Activated CD4-positive, alpha-beta T cell treated with anti-CD3 and anti-CD28 coated beads for 48 hours (primary cell): ENCODE measurements at regions not wholly inside any gene's neighbourhood (a gene's known extent, or its start where the extent isn't known, plus 50 kb on each side); places are given as distances from the start of the nearest gene placed in this dataset.

Experiments
- DNase-seq: peaks from one replicate; pipeline ENCODE4 v3.0.0-alpha.2; 2020

GRCh38 chr20:21812379-21812778 is 106.9 kb downstream of the PAX1 start:
- DNase-seq = no peak

DNA sequence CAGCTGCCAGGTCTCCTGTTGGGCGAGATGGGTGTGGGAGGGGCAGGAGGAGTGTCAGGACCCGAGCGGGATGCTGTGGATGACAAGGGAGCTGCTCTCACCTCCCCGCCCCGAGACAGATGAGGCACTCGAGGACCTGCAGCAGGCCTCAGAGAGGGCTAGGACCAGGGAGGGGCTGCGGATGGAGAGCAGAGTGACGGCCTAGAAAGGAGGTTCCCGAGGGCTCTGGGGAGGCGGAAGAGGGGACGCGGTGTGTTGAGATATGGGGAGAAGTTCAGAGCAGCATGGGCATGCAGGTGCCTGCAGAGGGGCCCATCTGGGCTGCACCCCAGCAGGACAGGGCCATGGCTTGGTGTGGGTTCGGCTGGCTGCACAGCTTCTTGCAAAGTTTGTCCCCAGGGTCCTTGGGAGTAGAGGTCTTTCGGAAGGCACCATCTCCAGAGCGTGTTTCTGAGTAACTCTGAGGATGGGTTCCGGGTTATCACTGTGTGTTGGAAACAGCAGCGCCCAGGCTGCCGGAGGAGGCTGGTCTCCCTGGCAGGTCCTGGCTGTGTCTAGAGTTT is 104.6 kb downstream of the PAX1 start:
- DNase-seq = no peak

DNA sequence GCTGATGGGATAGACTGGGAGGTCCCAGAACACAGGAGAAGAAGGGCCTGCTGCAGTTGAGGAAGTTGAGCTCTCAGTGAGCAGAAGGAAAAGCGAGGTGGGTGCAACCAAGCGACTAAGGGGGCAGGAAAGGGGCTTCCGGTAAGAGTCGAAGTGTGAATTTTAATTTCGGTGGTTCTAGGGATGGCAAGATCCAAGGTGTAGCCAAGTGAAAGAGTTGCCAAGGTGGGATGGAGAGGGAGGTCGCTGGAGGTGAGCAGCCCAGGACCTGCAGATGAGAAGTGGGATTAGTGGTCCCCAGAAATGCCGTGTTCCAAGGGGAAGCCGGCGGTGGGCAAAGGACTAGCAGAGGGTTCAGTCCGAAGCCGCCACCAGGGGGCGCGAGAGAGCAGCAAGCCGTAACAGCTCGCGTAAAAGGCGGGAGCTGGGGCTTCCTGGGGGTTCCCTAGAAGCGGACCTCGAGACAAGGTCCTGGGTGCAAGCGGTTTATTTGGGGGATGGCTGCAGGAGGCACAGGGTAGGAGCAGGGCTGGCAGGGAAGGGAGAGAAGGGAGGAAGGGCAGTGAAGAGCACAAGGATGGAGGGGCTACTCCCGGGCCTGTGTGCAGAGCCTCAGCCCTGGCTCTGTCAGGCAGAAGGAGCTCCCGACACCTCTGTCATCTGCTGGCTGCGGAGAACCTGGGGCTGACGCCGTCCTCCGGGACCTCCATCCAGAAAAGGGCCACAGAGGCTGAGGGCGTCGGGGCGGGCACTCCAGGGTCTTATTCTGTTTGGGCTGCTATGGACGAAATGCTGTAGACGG is 103.6 kb downstream of the PAX1 start:
- DNase-seq = peak; percentile 66

- DNase-seq = no peak
These were observed 102.7 kb downstream of the PAX1 start for GRCh38 chr20:21808139-21808538.

- no peak for DNase-seq
These were observed 99.3 kb downstream of the PAX1 start for GRCh38 chr20:21804802-21805201.

DNA sequence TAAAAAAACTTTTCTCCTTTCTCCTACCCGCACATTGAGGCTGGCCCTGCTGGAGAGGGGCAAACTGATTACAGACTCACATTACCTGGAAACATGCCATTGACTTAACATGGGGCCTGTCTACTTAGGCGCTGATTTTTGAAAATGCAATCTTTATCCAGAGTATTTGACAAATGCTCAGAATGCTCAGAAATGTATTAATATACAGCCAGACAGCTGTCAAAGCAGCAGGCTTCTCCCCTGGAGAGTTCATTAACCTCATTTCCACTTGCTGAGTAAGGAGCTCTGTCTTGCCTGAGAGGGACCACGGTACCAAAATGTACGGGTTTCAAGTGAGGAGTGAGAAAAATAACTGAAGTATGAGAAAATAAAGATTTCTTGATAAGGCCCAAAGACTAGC is 95.7 kb downstream of the PAX1 start:
- DNase-seq = no peak

DNA sequence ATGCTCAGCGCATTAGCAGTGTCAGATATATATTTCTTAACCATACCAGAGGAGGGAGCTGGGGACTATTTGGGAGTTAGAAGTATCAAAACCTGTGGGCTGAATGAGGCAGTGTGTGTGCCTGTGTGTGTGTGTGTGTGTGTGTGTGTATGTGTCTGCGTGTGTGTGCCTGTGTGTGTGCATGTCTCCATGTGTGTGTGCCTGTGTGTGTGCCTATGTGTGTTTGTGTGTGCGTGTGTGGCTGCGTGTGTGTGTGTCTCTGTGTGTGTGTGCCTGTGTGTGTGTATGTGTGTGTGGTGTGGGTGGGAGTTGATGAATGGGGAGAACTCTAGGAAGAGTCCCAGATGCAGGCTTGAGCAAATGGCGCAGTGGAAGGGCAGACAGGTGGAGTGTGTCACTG is 92.9 kb downstream of the PAX1 start:
- DNase-seq = no peak

DNA sequence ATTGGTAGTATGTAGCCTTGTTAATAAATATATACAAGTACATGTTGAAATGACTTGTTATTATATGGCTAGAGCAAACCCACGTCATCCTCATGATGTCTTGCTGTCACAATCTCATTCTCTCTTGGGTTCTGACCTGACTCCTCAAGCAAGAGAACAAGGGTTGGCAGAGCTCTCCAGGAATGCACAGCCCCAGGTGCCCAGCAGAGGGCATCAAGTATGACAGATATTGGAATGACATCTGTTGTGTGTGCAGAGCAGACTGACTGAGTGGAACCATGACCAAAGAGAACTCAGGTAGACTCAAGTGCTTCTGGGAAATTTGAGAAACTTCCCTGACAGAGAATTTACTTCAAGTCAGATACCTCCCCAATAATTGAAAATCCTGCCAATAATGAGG is 90.6 kb downstream of the PAX1 start:
- peak; percentile 6 for DNase-seq

- no peak for DNase-seq
These were observed 82.6 kb downstream of the PAX1 start for GRCh38 chr20:21788082-21788481.

DNA sequence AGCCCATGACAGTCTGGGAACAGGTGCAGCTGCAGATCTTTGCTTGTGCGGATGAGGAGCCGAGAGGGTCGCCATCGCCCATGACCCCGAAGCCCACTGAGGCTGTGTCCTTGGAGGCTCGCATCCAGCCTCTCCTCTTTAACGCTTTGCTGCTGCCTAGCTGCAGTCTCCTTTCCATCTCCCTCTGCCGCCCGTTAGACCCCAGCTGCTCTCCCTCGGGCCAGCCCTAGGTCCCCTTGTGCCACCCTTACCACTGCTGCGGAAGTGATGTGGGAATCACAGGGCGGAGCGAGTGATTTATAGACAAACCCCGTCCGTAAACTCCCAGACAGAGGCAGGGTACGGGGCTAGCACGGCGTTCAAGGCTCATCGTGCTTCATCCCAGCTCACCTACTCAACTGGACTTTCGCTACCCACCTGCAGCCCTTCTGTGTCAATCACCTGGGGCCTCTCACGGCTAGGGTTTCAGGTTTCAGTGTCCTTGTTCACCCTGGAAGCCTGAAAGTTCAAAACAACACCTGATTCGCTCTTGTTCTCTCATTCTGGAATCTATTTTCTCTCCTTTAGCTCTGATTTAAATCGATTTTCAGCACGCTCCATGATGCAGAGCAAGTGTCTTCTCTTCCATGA is 76.1 kb downstream of the PAX1 start:
- no peak for DNase-seq

DNA sequence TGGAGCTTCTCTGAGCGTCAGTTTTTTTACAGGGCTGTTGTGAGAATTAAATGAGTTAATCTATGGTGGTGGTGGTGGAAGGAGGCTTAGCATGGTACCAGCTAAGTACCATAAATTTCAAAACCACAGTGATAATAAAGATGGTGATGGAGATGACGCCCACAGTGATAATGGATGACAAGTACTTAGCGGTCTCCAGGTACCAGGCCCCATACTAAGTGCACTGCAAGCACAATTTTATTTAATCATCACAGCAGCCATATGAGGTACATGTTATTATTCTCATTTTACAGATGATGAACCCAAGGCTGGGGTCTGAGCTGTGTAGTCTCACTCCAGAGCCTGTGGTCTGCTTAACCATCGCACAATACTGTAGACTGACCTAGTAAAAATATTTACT is 75.1 kb downstream of the PAX1 start:
- no peak for DNase-seq
